ENCODE measurements at regions not wholly inside any gene's neighbourhood (a gene's known extent, or its start where the extent isn't known, plus 50 kb on each side); places are given as distances from the start of the nearest gene placed in this dataset.

GRCh38 chr5:50927953-50928352 lies 261.5 kb downstream of the PARP8 start:
- TF ChIP-seq CTCF (IDR thresholded peaks at IDR 0.05; ENCODE audit: borderline replicate concordance, extremely low read depth, low read length, poor library complexity, severe bottlenecking), result no peak
- no peak for TF ChIP-seq EZH2 (IDR thresholded peaks at IDR 0.05; ENCODE audit: borderline replicate concordance, low read depth, low read length, severe bottlenecking)

Measured in DND-41 (cell line).